Activated naive CD8-positive, alpha-beta T cell treated with anti-CD3 and anti-CD28 coated beads, Interleukin-2, amount 50 U/mL, for 24 hours (primary cell): ENCODE measurements at regions not wholly inside any gene's neighbourhood (a gene's known extent, or its start where the extent isn't known, plus 50 kb on each side); places are given as distances from the start of the nearest gene placed in this dataset.
A peak's percentile ranks its signal among the peaks of the same experiment; 100 is the strongest.

ENCODE experiments used
- ATAC-seq: fragments of 150-1000 bp; cut with Tn5 transposase; one replicate; pipeline ENCODE4 v1.10.0; 2021
- DNase-seq: peaks from one replicate; pipeline ENCODE4 v3.0.0; 2021
- H3K27ac Mint-ChIP-seq: one replicate; pipeline ENCODE4 v1.8.0; 2021; ENCODE audit warnings: mild to moderate bottlenecking, mixed read lengths
- H3K27me3 Mint-ChIP-seq: one replicate; pipeline ENCODE4 v1.8.0; 2021; ENCODE audit warnings: mixed read lengths
- H3K36me3 Mint-ChIP-seq: one replicate; pipeline ENCODE4 v1.8.0; 2021; ENCODE audit warnings: low read depth, mixed read lengths
- H3K4me1 Mint-ChIP-seq: one replicate; pipeline ENCODE4 v1.8.0; 2021; ENCODE audit warnings: mixed read lengths
- H3K4me3 Mint-ChIP-seq: one replicate; pipeline ENCODE4 v1.8.0; 2021; ENCODE audit warnings: mild to moderate bottlenecking, moderate library complexity, mixed read lengths
- H3K9me3 Mint-ChIP-seq: one replicate; pipeline ENCODE4 v1.8.0; 2021; ENCODE audit warnings: mixed read lengths

- Mint-ChIP-seq H3K36me3 (no peaks in the 10 kb centered on the region), H3K4me1 (no peaks in the 10 kb centered on the region), H3K27ac (no peak overlapping the region), H3K4me3 (no peak overlapping the region), H3K9me3 (no peaks in the 10 kb centered on the region), H3K27me3 (peaks cover 9% of the 10 kb centered on the region)
- DNase-seq (no peak), ATAC-seq (no peak)
Observed at GRCh38 chr1:53378061-53378460, 50.2 kb upstream of the LRP8 start.

- ATAC-seq = no peak
- H3K4me1 Mint-ChIP-seq = no peaks in the 10 kb centered on the region
- peaks cover 9% of the 10 kb centered on the region for H3K27me3 Mint-ChIP-seq
- no peak for DNase-seq
- no peaks in the 10 kb centered on the region for H3K36me3 Mint-ChIP-seq
- no peaks in the 10 kb centered on the region for H3K9me3 Mint-ChIP-seq
- H3K4me3 Mint-ChIP-seq = no peak overlapping the region
- no peak overlapping the region for H3K27ac Mint-ChIP-seq
Observed at GRCh38 chr1:53378932-53379661, 51.2 kb upstream of the LRP8 start.

GRCh38 chr1:53379662-53380002, 51.8 kb upstream of the LRP8 start:
- DNase-seq = no peak
- Mint-ChIP-seq H3K4me3 (no peak overlapping the region), H3K4me1 (no peaks in the 10 kb centered on the region), H3K27ac (no peak overlapping the region), H3K36me3 (no peaks in the 10 kb centered on the region), H3K27me3 (peaks cover 9% of the 10 kb centered on the region), H3K9me3 (no peaks in the 10 kb centered on the region)
- no peak for ATAC-seq

GRCh38 chr1:53380296-53380695, 52.4 kb upstream of the LRP8 start:
- ATAC-seq = no peak
- Mint-ChIP-seq H3K36me3 (no peaks in the 10 kb centered on the region), H3K4me3 (no peak overlapping the region), H3K4me1 (no peaks in the 10 kb centered on the region), H3K27ac (no peak overlapping the region), H3K9me3 (no peaks in the 10 kb centered on the region), H3K27me3 (peaks cover 9% of the 10 kb centered on the region)
- DNase-seq = no peak

- ATAC-seq (no peak), DNase-seq (no peak)
- no peaks in the 10 kb centered on the region for H3K4me1 Mint-ChIP-seq
- H3K27me3 Mint-ChIP-seq = peaks cover 9% of the 10 kb centered on the region
- H3K9me3 Mint-ChIP-seq = no peaks in the 10 kb centered on the region
- H3K27ac Mint-ChIP-seq = no peak overlapping the region
- no peaks in the 10 kb centered on the region for H3K36me3 Mint-ChIP-seq
- no peak overlapping the region for H3K4me3 Mint-ChIP-seq
Observed at GRCh38 chr1:53381790-53382401, 54.0 kb upstream of the LRP8 start.

- peaks cover 9% of the 10 kb centered on the region for H3K27me3 Mint-ChIP-seq
- H3K4me1 Mint-ChIP-seq = no peaks in the 10 kb centered on the region
- ATAC-seq (no peak), DNase-seq (no peak)
- H3K4me3 Mint-ChIP-seq = no peak overlapping the region
- H3K36me3 Mint-ChIP-seq = no peaks in the 10 kb centered on the region
- no peak overlapping the region for H3K27ac Mint-ChIP-seq
- peaks cover 3% of the 10 kb centered on the region for H3K9me3 Mint-ChIP-seq
Observed at GRCh38 chr1:53383136-53383870, 55.4 kb upstream of the LRP8 start.

- Mint-ChIP-seq H3K27ac (no peak overlapping the region), H3K9me3 (peaks cover 3% of the 10 kb centered on the region), H3K4me3 (no peak overlapping the region), H3K4me1 (no peaks in the 10 kb centered on the region), H3K27me3 (peaks cover 9% of the 10 kb centered on the region), H3K36me3 (no peaks in the 10 kb centered on the region)
- ATAC-seq = no peak
- DNase-seq = no peak
Observed at GRCh38 chr1:53384796-53385195, 56.9 kb upstream of the LRP8 start.

- Mint-ChIP-seq H3K4me3 (no peak overlapping the region), H3K4me1 (no peaks in the 10 kb centered on the region), H3K9me3 (peaks cover 3% of the 10 kb centered on the region), H3K36me3 (no peaks in the 10 kb centered on the region), H3K27me3 (peaks cover 6% of the 10 kb centered on the region), H3K27ac (no peak overlapping the region)
- DNase-seq = no peak
- ATAC-seq = no peak
Observed at GRCh38 chr1:53385276-53386225, 57.7 kb upstream of the LRP8 start.

GRCh38 chr1:53388963-53389362, 61.1 kb upstream of the LRP8 start:
- Mint-ChIP-seq H3K27me3 (no peaks in the 10 kb centered on the region), H3K4me1 (no peaks in the 10 kb centered on the region), H3K27ac (no peak overlapping the region), H3K9me3 (peaks cover 3% of the 10 kb centered on the region), H3K36me3 (no peaks in the 10 kb centered on the region), H3K4me3 (no peak overlapping the region)
- no peak for DNase-seq
- no peak for ATAC-seq

- no peaks in the 10 kb centered on the region for H3K4me1 Mint-ChIP-seq
- H3K4me3 Mint-ChIP-seq = no peak overlapping the region
- peaks cover 3% of the 10 kb centered on the region for H3K9me3 Mint-ChIP-seq
- no peaks in the 10 kb centered on the region for H3K27me3 Mint-ChIP-seq
- no peaks in the 10 kb centered on the region for H3K36me3 Mint-ChIP-seq
- ATAC-seq (no peak), DNase-seq (no peak)
- H3K27ac Mint-ChIP-seq = peak overlapping the region; percentile 2
Observed at GRCh38 chr1:53390261-53390660, 62.4 kb upstream of the LRP8 start.

GRCh38 chr1:53390736-53391135, 62.9 kb upstream of the LRP8 start:
- no peaks in the 10 kb centered on the region for H3K27me3 Mint-ChIP-seq
- H3K9me3 Mint-ChIP-seq = peaks cover 3% of the 10 kb centered on the region
- H3K27ac Mint-ChIP-seq = no peak overlapping the region

GRCh38 chr1:53391296-53391695, 63.4 kb upstream of the LRP8 start:
- H3K27ac Mint-ChIP-seq = no peak overlapping the region
- DNase-seq = no peak
- ATAC-seq = no peak
- no peaks in the 10 kb centered on the region for H3K27me3 Mint-ChIP-seq
- no peaks in the 10 kb centered on the region for H3K36me3 Mint-ChIP-seq
- peaks cover 3% of the 10 kb centered on the region for H3K9me3 Mint-ChIP-seq
- no peak overlapping the region for H3K4me3 Mint-ChIP-seq
- no peaks in the 10 kb centered on the region for H3K4me1 Mint-ChIP-seq

More at GRCh38 chr1:53390736-53391135, 62.9 kb upstream of the LRP8 start:
- Mint-ChIP-seq H3K36me3 (no peaks in the 10 kb centered on the region), H3K4me3 (no peak overlapping the region), H3K4me1 (no peaks in the 10 kb centered on the region)
- DNase-seq = no peak
- ATAC-seq = no peak

GRCh38 chr1:53391982-53392381, 64.1 kb upstream of the LRP8 start:
- Mint-ChIP-seq H3K27ac (no peak overlapping the region), H3K36me3 (no peaks in the 10 kb centered on the region), H3K4me3 (no peak overlapping the region), H3K9me3 (peaks cover 3% of the 10 kb centered on the region), H3K4me1 (no peaks in the 10 kb centered on the region), H3K27me3 (no peaks in the 10 kb centered on the region)
- DNase-seq = no peak
- no peak for ATAC-seq

- no peaks in the 10 kb centered on the region for H3K9me3 Mint-ChIP-seq
- no peaks in the 10 kb centered on the region for H3K4me1 Mint-ChIP-seq
- no peak for DNase-seq
- H3K36me3 Mint-ChIP-seq = no peaks in the 10 kb centered on the region
- no peak overlapping the region for H3K4me3 Mint-ChIP-seq
- no peak for ATAC-seq
- no peaks in the 10 kb centered on the region for H3K27me3 Mint-ChIP-seq
- H3K27ac Mint-ChIP-seq = no peak overlapping the region
Observed at GRCh38 chr1:53392460-53392859, 64.6 kb upstream of the LRP8 start.
